ENCODE measurements at regions not wholly inside any gene's neighbourhood (a gene's known extent, or its start where the extent isn't known, plus 50 kb on each side); places are given as distances from the start of the nearest gene placed in this dataset.

DNA sequence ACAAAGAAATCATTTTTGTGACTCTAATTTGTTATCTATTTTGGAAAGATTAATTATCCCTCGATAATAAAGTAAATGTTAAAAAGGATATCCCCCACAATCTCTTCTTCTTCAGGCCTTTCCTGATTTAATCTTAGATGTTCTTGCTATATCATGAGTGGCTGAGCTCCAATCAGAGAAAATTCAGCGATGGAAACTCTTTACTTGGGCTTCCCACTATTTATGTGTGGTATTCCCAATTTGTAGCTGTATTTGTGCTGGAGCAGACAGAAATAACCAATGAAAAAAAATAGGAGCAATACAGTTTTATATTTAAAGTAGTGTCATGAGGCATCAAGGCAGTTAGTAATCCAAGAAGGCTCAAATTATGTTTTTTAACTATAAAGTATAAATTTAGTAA, 539.1 kb downstream of the PRKD1 start:
- TF ChIP-seq, protein P1, sequence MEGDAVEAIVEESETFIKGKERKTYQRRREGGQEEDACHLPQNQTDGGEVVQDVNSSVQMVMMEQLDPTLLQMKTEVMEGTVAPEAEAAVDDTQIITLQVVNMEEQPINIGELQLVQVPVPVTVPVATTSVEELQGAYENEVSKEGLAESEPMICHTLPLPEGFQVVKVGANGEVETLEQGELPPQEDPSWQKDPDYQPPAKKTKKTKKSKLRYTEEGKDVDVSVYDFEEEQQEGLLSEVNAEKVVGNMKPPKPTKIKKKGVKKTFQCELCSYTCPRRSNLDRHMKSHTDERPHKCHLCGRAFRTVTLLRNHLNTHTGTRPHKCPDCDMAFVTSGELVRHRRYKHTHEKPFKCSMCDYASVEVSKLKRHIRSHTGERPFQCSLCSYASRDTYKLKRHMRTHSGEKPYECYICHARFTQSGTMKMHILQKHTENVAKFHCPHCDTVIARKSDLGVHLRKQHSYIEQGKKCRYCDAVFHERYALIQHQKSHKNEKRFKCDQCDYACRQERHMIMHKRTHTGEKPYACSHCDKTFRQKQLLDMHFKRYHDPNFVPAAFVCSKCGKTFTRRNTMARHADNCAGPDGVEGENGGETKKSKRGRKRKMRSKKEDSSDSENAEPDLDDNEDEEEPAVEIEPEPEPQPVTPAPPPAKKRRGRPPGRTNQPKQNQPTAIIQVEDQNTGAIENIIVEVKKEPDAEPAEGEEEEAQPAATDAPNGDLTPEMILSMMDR (IDR thresholded peaks at IDR 0.05; ENCODE audit: low read depth, low read length) = no peak
- no peak overlapping the region for H3K4me3 ChIP-seq (ENCODE audit: low read depth, low read length)
- in situ Hi-C loops (cut with HindIII; ENCODE audit: low sequenced_read_pairs) = no loop called here
- DNase-seq (ENCODE audit: low read depth, low spot score) = no peak

DNA sequence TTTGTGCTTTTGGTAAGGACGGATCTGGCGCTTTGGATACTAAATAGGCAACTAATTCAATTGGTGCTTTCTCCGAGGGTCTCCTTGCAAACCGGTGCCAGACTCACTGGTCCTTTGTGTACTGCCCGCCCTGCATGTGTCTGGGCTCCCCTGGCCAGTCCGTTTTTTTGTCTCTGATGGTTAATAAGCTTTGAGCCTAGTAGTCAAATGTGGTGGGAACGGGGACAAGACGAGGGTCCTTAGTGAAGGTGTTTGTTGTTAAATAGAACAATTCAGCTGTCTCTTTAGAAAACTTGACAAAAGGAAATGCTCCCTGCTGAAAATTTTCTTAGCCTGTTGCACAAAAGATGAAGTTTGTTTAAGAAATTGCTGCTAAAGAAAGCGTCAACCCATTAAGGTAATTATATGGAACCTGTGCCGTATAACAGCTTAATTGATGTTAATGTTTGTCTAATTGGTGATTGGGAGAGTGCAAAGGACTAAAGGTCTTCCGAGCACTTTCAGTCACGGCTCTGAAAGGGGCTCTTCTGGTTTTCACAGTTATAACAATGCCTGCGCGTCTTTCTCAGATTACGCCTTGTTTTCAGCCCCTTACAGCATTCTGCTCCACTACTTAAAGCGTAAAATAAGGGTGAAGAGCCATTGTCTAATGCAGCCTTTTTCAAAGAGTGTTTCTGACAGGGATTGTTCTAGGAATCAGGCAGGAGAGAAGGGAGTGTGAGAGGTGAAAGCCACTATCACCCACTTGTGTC, 537.4 kb downstream of the PRKD1 start:
- TF ChIP-seq, protein P1 (IDR thresholded peaks at IDR 0.05; ENCODE audit: low read depth, low read length) = no peak

DNA sequence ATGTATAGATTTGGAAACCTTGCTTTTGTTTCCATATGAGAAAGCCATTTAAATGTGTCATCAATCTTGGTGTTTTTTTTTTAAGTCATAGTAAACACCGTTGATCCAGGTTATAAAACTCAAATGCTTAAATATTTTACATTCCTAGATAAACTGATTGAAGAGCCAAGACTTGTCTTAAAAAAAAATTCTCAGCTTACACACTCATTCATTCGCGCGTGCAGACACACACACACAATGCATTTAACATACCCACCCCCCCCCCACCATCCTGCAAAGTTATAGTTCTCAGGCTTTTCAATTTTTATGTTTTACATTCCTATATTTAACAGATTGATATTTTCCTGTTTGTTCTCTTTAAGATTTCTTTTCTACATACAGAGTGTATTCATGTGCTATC, 536.4 kb downstream of the PRKD1 start:
- in situ Hi-C loops (cut with HindIII; ENCODE audit: low sequenced_read_pairs) = no loop called here
- TF ChIP-seq, protein P1 (IDR thresholded peaks at IDR 0.05; ENCODE audit: low read depth, low read length) = no peak

More for the DNA sequence above, 537.4 kb downstream of the PRKD1 start:
- DNase-seq (ENCODE audit: low read depth, low spot score) = no peak
- in situ Hi-C loops (cut with HindIII; ENCODE audit: low sequenced_read_pairs) = no loop called here
- peak overlapping the region; percentile 18 for H3K4me3 ChIP-seq (ENCODE audit: low read depth, low read length)

DNA sequence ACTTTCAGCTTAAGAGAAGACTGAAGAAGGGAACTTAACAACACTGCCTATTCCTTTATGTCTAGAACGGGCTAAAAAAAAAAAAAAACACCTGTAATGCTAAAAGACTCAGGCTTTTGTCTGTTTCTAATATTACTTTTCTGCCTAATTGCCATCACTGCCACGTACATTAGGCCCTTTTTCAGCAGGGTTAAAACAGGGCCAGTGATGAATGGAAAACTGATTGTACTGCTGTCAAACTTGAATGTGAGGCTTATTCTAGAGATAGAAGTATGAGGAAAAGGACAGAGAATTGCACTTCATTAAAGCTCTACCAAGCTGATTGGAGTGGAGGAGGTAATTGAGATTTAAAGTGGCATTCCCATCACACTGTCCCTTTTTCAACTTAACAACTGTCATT, 535.8 kb downstream of the PRKD1 start:
- in situ Hi-C loops (cut with HindIII; ENCODE audit: low sequenced_read_pairs) = no loop called here
- no peak for DNase-seq (ENCODE audit: low read depth, low spot score)
- no peak overlapping the region for H3K4me3 ChIP-seq (ENCODE audit: low read depth, low read length)
- TF ChIP-seq, protein P1 (IDR thresholded peaks at IDR 0.05; ENCODE audit: low read depth, low read length) = no peak

More for the DNA sequence above, 536.4 kb downstream of the PRKD1 start:
- no peak overlapping the region for H3K4me3 ChIP-seq (ENCODE audit: low read depth, low read length)
- no peak for DNase-seq (ENCODE audit: low read depth, low spot score)

DNA sequence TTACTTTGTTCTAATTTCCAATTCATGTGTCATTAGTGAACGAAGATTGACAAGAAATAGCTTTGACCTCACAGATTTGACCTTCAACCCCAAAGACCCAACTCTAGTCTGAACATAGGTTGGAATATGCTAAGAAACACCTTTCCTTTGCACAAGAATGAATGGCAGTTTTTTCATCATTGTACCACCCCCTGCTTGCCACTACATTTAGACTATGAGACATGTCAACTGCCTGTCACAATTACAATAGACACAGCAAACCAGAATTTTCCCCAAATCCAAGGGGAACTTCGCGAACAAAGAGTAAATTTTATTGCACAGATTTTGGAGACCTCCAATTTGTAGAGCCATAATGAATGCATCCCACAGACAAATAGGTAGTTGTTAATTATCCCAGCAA, 535.4 kb downstream of the PRKD1 start:
- TF ChIP-seq, protein P1 (IDR thresholded peaks at IDR 0.05; ENCODE audit: low read depth, low read length) = no peak
- DNase-seq (ENCODE audit: low read depth, low spot score) = no peak
- H3K4me3 ChIP-seq (ENCODE audit: low read depth, low read length) = no peak overlapping the region
- in situ Hi-C loops (cut with HindIII; ENCODE audit: low sequenced_read_pairs) = no loop called here

DNA sequence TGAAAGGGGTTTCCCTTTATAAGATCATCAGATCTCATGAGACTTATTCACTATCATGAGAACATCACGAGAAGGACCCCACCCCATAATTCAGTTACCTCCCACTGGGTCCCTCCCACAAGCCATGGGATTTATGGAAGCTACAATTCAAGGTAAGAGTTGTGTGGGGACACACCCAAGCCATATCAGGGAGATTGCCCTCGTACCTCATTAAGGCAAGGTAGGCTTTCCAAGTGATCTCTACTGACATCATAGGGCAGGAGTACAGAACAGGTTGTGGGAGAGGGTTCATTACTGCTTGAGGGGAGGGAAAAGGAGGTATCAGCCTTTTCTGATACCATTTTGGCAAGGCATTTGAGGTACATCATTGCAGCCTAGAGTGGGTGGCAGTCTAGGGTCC, 524.6 kb downstream of the PRKD1 start:
- no peak overlapping the region for H3K4me3 ChIP-seq (ENCODE audit: low read depth, low read length)
- TF ChIP-seq, protein P1 (IDR thresholded peaks at IDR 0.05; ENCODE audit: low read depth, low read length) = no peak
- in situ Hi-C loops (cut with HindIII; ENCODE audit: low sequenced_read_pairs) = no loop called here
- DNase-seq (ENCODE audit: low read depth, low spot score) = no peak

Measured in astrocyte of the spinal cord (primary cell).